T-cell (primary cell): ENCODE measurements at regions not wholly inside any gene's neighbourhood (a gene's known extent, or its start where the extent isn't known, plus 50 kb on each side); places are given as distances from the start of the nearest gene placed in this dataset.

ENCODE experiments used
- ATAC-seq, 4 experiments: fragments of 200-7000 bp in 3 of 4; fragments of 150-1000 bp in 1 of 4; cut with Tn5 transposase; replicated peaks in 1 of 4; 1 replicate in 3 of 4; 2 replicates in 1 of 4; pipeline ENCODE4 v1.10.0; 2021; ENCODE audit warnings: moderate library complexity in 3 of 4, mild to moderate bottlenecking in 2 of 4, moderate number of reproducible peaks in 1 of 4
- CTCF ChIA-PET, 2 donors: fragments of 300-600 bp; sonication (Branson Sonifier 250); formaldehyde crosslinking; loops; one replicate each; lab custom pipeline; 2022; ENCODE audit warnings: antibody characterized with exemption in 2 of 2; lab: Charles Lee
- POLR2A ChIA-PET, 2 donors: fragments of 300-600 bp; sonication (Branson Sonifier 250); formaldehyde crosslinking; loops; one replicate each; lab custom pipeline; 2022; ENCODE audit warnings: antibody characterized with exemption in 2 of 2; lab: Charles Lee
- DNase-seq, 35 experiments: peaks; one replicate each; pipeline versions ENCODE4 v3.0.0 to v3.0.0-alpha.2; 2013 to 2023
- H3K27ac ChIP-seq: one replicate; pipeline ENCODE4 v1.5.1; 2013; ENCODE audit warnings: low read length
- H3K27me3 ChIP-seq, 2 experiments: replicated peaks in 1 of 2; 1 replicate in 1 of 2; 2 replicates in 1 of 2; pipeline versions ENCODE4 v1.6.1 to v1.7.0; 2013; ENCODE audit warnings: low read length in 1 of 2, mixed read lengths in 1 of 2; ENCODE audit not compliant: control insufficient read depth in 2 of 2, insufficient read depth in 2 of 2; ENCODE audit errors: extremely low read depth in 1 of 2
- H3K36me3 ChIP-seq, 2 donors: 1 replicate in 1 of 2; 2 replicates in 1 of 2; pipeline versions ENCODE4 v1.6.1 to v1.7.0; 2013; ENCODE audit warnings: low read length in 1 of 2; ENCODE audit not compliant: control insufficient read depth in 2 of 2, insufficient read depth in 1 of 2; ENCODE audit errors: extremely low read depth in 1 of 2
- H3K4me1 ChIP-seq, 2 experiments: 1 replicate in 1 of 2; 2 replicates in 1 of 2; pipeline versions ENCODE4 v1.6.1 to v1.7.0; 2013; ENCODE audit warnings: low read length in 2 of 2, mixed read lengths in 1 of 2; ENCODE audit not compliant: insufficient read depth in 2 of 2, control insufficient read depth in 1 of 2; ENCODE audit errors: extremely low read depth in 1 of 2
- H3K4me3 ChIP-seq, 2 donors: 1 replicate in 1 of 2; 2 replicates in 1 of 2; pipeline versions ENCODE4 v1.5.1 to v1.7.0; 2013; ENCODE audit warnings: mild to moderate bottlenecking in 2 of 2, low read length in 1 of 2, moderate library complexity in 1 of 2; ENCODE audit not compliant: control insufficient read depth in 1 of 2; ENCODE audit errors: extremely low read depth in 1 of 2
- H3K9me3 ChIP-seq: 2 replicates; pipeline ENCODE4 v1.7.0; 2013
- H3K27ac Mint-ChIP-seq, 2 donors: one replicate each; pipeline ENCODE4 v1.8.0; 2020 to 2021; ENCODE audit warnings: mild to moderate bottlenecking in 2 of 2, mixed read lengths in 2 of 2
- H3K27me3 Mint-ChIP-seq, 2 donors: one replicate each; pipeline ENCODE4 v1.8.0; 2021 to 2022; ENCODE audit warnings: mixed read lengths in 2 of 2
- H3K36me3 Mint-ChIP-seq: one replicate; pipeline ENCODE4 v1.8.0; 2021; ENCODE audit warnings: mixed read lengths
- H3K4me1 Mint-ChIP-seq, 3 donors: one replicate each; pipeline ENCODE4 v1.8.0; 2020 to 2022; ENCODE audit warnings: mixed read lengths in 3 of 3, mild to moderate bottlenecking in 1 of 3
- H3K4me3 Mint-ChIP-seq, 3 donors: one replicate each; pipeline ENCODE4 v1.8.0; 2020 to 2022; ENCODE audit warnings: mild to moderate bottlenecking in 3 of 3, mixed read lengths in 3 of 3, moderate library complexity in 3 of 3
- H3K9me3 Mint-ChIP-seq, 3 donors: one replicate each; pipeline ENCODE4 v1.8.0; 2020 to 2022; ENCODE audit warnings: mixed read lengths in 3 of 3
- WGBS: methylation state at CpG from one replicate; pipeline ENCODE4 v1.1.5; 2013; ENCODE audit warnings: missing lambda C conversion rate; ENCODE audit not compliant: insufficient coverage; 5-methylcytosine and 5-hydroxymethylcytosine counted together

GRCh38 chr12:24600551-24600950, 348.4 kb downstream of the BCAT1 start:
- Mint-ChIP-seq H3K9me3 (peaks cover 0 to 4% (median 0%) of the 10 kb centered on the region in 3 donors), H3K27me3 (no peaks in the 10 kb centered on the region), H3K27ac (no peak overlapping the region), H3K4me3 (no peak overlapping the region), H3K4me1 (no peaks in the 10 kb centered on the region), H3K36me3 (no peaks in the 10 kb centered on the region)
- H3K4me3 ChIP-seq: no peak overlapping the region
- no peaks in the 10 kb centered on the region for H3K36me3 ChIP-seq
- H3K9me3 ChIP-seq: no peaks in the 10 kb centered on the region
- no peak overlapping the region for H3K27ac ChIP-seq
- 46% methylated on average over 3 of the region's 4 CpGs for WGBS
- ChIA-PET CTCF (no interaction called here), POLR2A (no interaction called here)
- DNase-seq: no peak
- H3K4me1 ChIP-seq: no peaks in the 10 kb centered on the region
- no peaks in the 10 kb centered on the region for H3K27me3 ChIP-seq
- ATAC-seq: no peak

- 56% methylated on average over 2 of the region's 5 CpGs for WGBS
- H3K27ac Mint-ChIP-seq: no peak overlapping the region
- POLR2A ChIA-PET: no interaction called here
These were observed 349.2 kb downstream of the BCAT1 start for GRCh38 chr12:24599736-24600135.

GRCh38 chr12:24597580-24597979, 351.3 kb downstream of the BCAT1 start:
- ATAC-seq (no peak), DNase-seq (no peak)
- ChIA-PET POLR2A (no interaction called here), CTCF (no interaction called here)
- no CpG with 5 or more reads among the region's 3 CpGs for WGBS
- H3K4me1 ChIP-seq: no peaks in the 10 kb centered on the region
- H3K4me3 ChIP-seq: no peak overlapping the region
- H3K27ac ChIP-seq: no peak overlapping the region
- H3K27me3 ChIP-seq: no peaks in the 10 kb centered on the region
- Mint-ChIP-seq H3K36me3 (no peaks in the 10 kb centered on the region), H3K27ac (no peak overlapping the region), H3K4me3 (no peak overlapping the region), H3K4me1 (no peaks in the 10 kb centered on the region), H3K9me3 (no peaks in the 10 kb centered on the region), H3K27me3 (no peaks in the 10 kb centered on the region)
- no peaks in the 10 kb centered on the region for H3K9me3 ChIP-seq
- H3K36me3 ChIP-seq: no peaks in the 10 kb centered on the region

More at GRCh38 chr12:24599736-24600135, 349.2 kb downstream of the BCAT1 start:
- H3K4me1 Mint-ChIP-seq: no peaks in the 10 kb centered on the region
- H3K27me3 Mint-ChIP-seq: no peaks in the 10 kb centered on the region
- H3K36me3 Mint-ChIP-seq: no peaks in the 10 kb centered on the region
- Histone ChIP-seq H3K27me3 (no peaks in the 10 kb centered on the region), H3K4me1 (no peaks in the 10 kb centered on the region), H3K27ac (no peak overlapping the region), H3K36me3 (no peaks in the 10 kb centered on the region), H3K9me3 (no peaks in the 10 kb centered on the region), H3K4me3 (no peak overlapping the region)
- no peak for ATAC-seq
- DNase-seq: no peak
- H3K4me3 Mint-ChIP-seq: no peak overlapping the region
- CTCF ChIA-PET: no interaction called here
- peaks cover 0 to 4% (median 0%) of the 10 kb centered on the region in 3 donors for H3K9me3 Mint-ChIP-seq

- H3K4me3 ChIP-seq: no peak overlapping the region
- ChIA-PET POLR2A (no interaction called here), CTCF (no interaction called here)
- WGBS: no CpG with 5 or more reads among the region's 2 CpGs
- no peaks in the 10 kb centered on the region for H3K4me1 ChIP-seq
- ATAC-seq: no peak
- no peaks in the 10 kb centered on the region for H3K36me3 ChIP-seq
- Mint-ChIP-seq H3K27me3 (no peaks in the 10 kb centered on the region), H3K4me1 (no peaks in the 10 kb centered on the region), H3K4me3 (no peak overlapping the region), H3K27ac (no peak overlapping the region), H3K9me3 (no peaks in the 10 kb centered on the region), H3K36me3 (no peaks in the 10 kb centered on the region)
- no peak for DNase-seq
- no peak overlapping the region for H3K27ac ChIP-seq
- H3K9me3 ChIP-seq: no peaks in the 10 kb centered on the region
- no peaks in the 10 kb centered on the region for H3K27me3 ChIP-seq
These were observed 352.0 kb downstream of the BCAT1 start for GRCh38 chr12:24596768-24597388.

GRCh38 chr12:24595652-24596235, 353.2 kb downstream of the BCAT1 start:
- no peaks in the 10 kb centered on the region for H3K9me3 ChIP-seq
- CTCF ChIA-PET: no interaction called here
- no peaks in the 10 kb centered on the region for H3K4me1 Mint-ChIP-seq
- H3K4me1 ChIP-seq: no peaks in the 10 kb centered on the region
- H3K36me3 ChIP-seq: no peaks in the 10 kb centered on the region
- no peaks in the 10 kb centered on the region for H3K36me3 Mint-ChIP-seq
- no peak overlapping the region for H3K27ac Mint-ChIP-seq
- no peaks in the 10 kb centered on the region for H3K27me3 Mint-ChIP-seq
- ATAC-seq: no peak
- H3K9me3 Mint-ChIP-seq: no peaks in the 10 kb centered on the region
- H3K4me3 Mint-ChIP-seq: no peak overlapping the region
- no CpG with 5 or more reads among the region's 3 CpGs for WGBS
- no peak overlapping the region for H3K4me3 ChIP-seq
- no peak for DNase-seq
- no peaks in the 10 kb centered on the region for H3K27me3 ChIP-seq
- POLR2A ChIA-PET: interaction anchor here in 1 of 2 donors (0.6 kb wide), 1 partner anchor 26 kb away, joined by 3 read pairs; no protein-coding TSS in a partner anchor
- H3K27ac ChIP-seq: no peak overlapping the region

GRCh38 chr12:24591715-24592440, 357.0 kb downstream of the BCAT1 start:
- H3K4me1 Mint-ChIP-seq: no peaks in the 10 kb centered on the region
- H3K4me3 Mint-ChIP-seq: no peak overlapping the region
- no peaks in the 10 kb centered on the region for H3K27me3 Mint-ChIP-seq
- H3K9me3 Mint-ChIP-seq: no peaks in the 10 kb centered on the region
- CTCF ChIA-PET: no interaction called here
- Histone ChIP-seq H3K4me3 (no peak overlapping the region), H3K27ac (no peak overlapping the region), H3K27me3 (no peaks in the 10 kb centered on the region), H3K36me3 (no peaks in the 10 kb centered on the region), H3K4me1 (no peaks in the 10 kb centered on the region), H3K9me3 (no peaks in the 10 kb centered on the region)
- ATAC-seq (no peak), DNase-seq (no peak)
- H3K36me3 Mint-ChIP-seq: no peaks in the 10 kb centered on the region
- WGBS: no CpG with 5 or more reads among the region's 1 CpG
- POLR2A ChIA-PET: no interaction called here
- H3K27ac Mint-ChIP-seq: no peak overlapping the region
